GM13977 (cell line): ENCODE measurements at regions not wholly inside any gene's neighbourhood (a gene's known extent, or its start where the extent isn't known, plus 50 kb on each side); places are given as distances from the start of the nearest gene placed in this dataset.
"Not testable (repeated sequence)": the region's sequence is repeated elsewhere in the genome, so short reads cannot be mapped to it uniquely, and the experiment has no call there.

Source experiments
- DNase-seq: peaks from one replicate; pipeline ENCODE4 v3.0.0; 2012; ENCODE audit warnings: low spot score
- CTCF ChIP-seq: IDR thresholded peaks from 2 replicates; pipeline ENCODE4 v1.5.1; 2012; ENCODE audit warnings: mild to moderate bottlenecking, control low read depth; ENCODE audit not compliant: insufficient read depth; ENCODE audit errors: extremely low read depth, missing control alignments
- in situ Hi-C: fragments of 300-500 bp; cut with MboI; formaldehyde crosslinking; loops from one replicate; pipeline ENCODE4 v1.12.0; 2022; ENCODE audit warnings: low sequenced_read_pairs, low pct_unique_long_range_greater_than_20kb, mixed read lengths, inconsistent platforms; ENCODE audit not compliant: unreplicated experiment

GRCh38 chrX:101740642-101741041, 81.0 kb upstream of the ARMCX2 start:
- in situ Hi-C loops = no loop called here
- DNase-seq = no peak
- TF ChIP-seq CTCF = no peak

GRCh38 chrX:101738867-101739266, 79.2 kb upstream of the ARMCX2 start:
- DNase-seq, in situ Hi-C loops: not testable (repeated sequence)

- DNase-seq, in situ Hi-C loops: not testable (repeated sequence)
Observed at GRCh38 chrX:101738411-101738810, 78.8 kb upstream of the ARMCX2 start.

GRCh38 chrX:101736651-101737050, 77.0 kb upstream of the ARMCX2 start:
- no peak for TF ChIP-seq CTCF
- DNase-seq = no peak
- in situ Hi-C loops = no loop called here

GRCh38 chrX:101732870-101733269, 73.2 kb upstream of the ARMCX2 start:
- no peak for DNase-seq
- in situ Hi-C loops = no loop called here
- TF ChIP-seq CTCF = no peak

GRCh38 chrX:101729986-101730385, 70.3 kb upstream of the ARMCX2 start:
- TF ChIP-seq CTCF = no peak
- in situ Hi-C loops = no loop called here
- no peak for DNase-seq
